T-helper 1 cell treated with Interleukin-12 subunit alpha and Interleukin-12 subunit beta and Interleukin-4 antibody, amounts not matched to agents 30 ng/mL and 1 ng/mL, for 36 hours (primary cell): ENCODE measurements at regions not wholly inside any gene's neighbourhood (a gene's known extent, or its start where the extent isn't known, plus 50 kb on each side); places are given as distances from the start of the nearest gene placed in this dataset.

Experiments used
- intact Hi-C: fragments of 100-400 bp; cut with micrococcal nuclease; formaldehyde crosslinking; loops from one replicate; pipeline ENCODE4 v1.15.1; 2024

- intact Hi-C loops, result loop anchor here (5.0 kb wide), 1 partner anchor 603 kb away; no protein-coding TSS in a partner anchor
Observed at GRCh38 chr12:102539651-102540553, 59.5 kb upstream of the IGF1 start.

GRCh38 chr12:102535306-102535705 lies 54.9 kb upstream of the IGF1 start:
- intact Hi-C loops, result no loop called here

GRCh38 chr12:102534899-102535298 lies 54.5 kb upstream of the IGF1 start:
- intact Hi-C loops, result no loop called here

GRCh38 chr12:102533483-102534215 lies 53.3 kb upstream of the IGF1 start:
- intact Hi-C loops, result no loop called here
